Keratinocyte (primary cell): ENCODE measurements at regions not wholly inside any gene's neighbourhood (a gene's known extent, or its start where the extent isn't known, plus 50 kb on each side); places are given as distances from the start of the nearest gene placed in this dataset.

Experiments used
- DNase-seq: peaks from one replicate; pipeline ENCODE4 v3.0.0-alpha.2; 2011; ENCODE audit warnings: low read depth, missing footprints, low spot score
- FAIRE-seq: peaks from 2 replicates; lab custom pipeline; 2011; peaks lifted over from hg19 to GRCh38; lab: Jason Lieb, UNC
- H2AFZ ChIP-seq: 2 replicates; pipeline ENCODE4 v1.6.0; 2012; ENCODE audit warnings: low read length, control low read depth, inconsistent platforms; ENCODE audit not compliant: control insufficient read depth
- H3K27ac ChIP-seq: 2 replicates; pipeline ENCODE4 v1.5.1; 2011; ENCODE audit warnings: low read length; ENCODE audit not compliant: control insufficient read depth, insufficient read depth
- H3K27me3 ChIP-seq: 3 replicates; pipeline ENCODE4 v1.6.0; 2011; ENCODE audit warnings: low read length; ENCODE audit not compliant: control insufficient read depth, insufficient read depth; ENCODE audit errors: extremely low read depth
- H3K36me3 ChIP-seq, 2 experiments: 2 replicates in 1 of 2; 3 replicates in 1 of 2; pipeline ENCODE4 v1.5.1; 2011; ENCODE audit warnings: low read length in 2 of 2, mild to moderate bottlenecking in 1 of 2; ENCODE audit not compliant: control insufficient read depth in 2 of 2, insufficient read depth in 2 of 2; ENCODE audit errors: extremely low read depth in 1 of 2
- H3K4me1 ChIP-seq: 3 replicates; pipeline ENCODE4 v1.5.1; 2011; ENCODE audit warnings: low read length; ENCODE audit not compliant: control insufficient read depth, insufficient read depth; ENCODE audit errors: extremely low read depth
- H3K4me2 ChIP-seq: 3 replicates; pipeline ENCODE4 v1.6.0; 2011; ENCODE audit warnings: low read depth, low read length; ENCODE audit not compliant: control insufficient read depth, insufficient read depth; ENCODE audit errors: extremely low read depth
- H3K4me3 ChIP-seq, 3 experiments: fragments of 200-600 bp in 1 of 3; sonication (generic) in 1 of 3; 2 replicates in 2 of 3; 3 replicates in 1 of 3; pipeline ENCODE4 v1.5.1; 2011 to 2016; ENCODE audit warnings: low read length in 3 of 3, mild to moderate bottlenecking in 3 of 3, control low read depth in 2 of 3, inconsistent platforms in 1 of 3, low read depth in 1 of 3, mixed read lengths in 1 of 3, mixed run types in 1 of 3, moderate library complexity in 1 of 3; ENCODE audit not compliant: control insufficient read depth in 2 of 3, insufficient read depth in 2 of 3; ENCODE audit errors: extremely low read depth in 1 of 3
- H3K79me2 ChIP-seq: 2 replicates; pipeline ENCODE4 v1.6.0; 2012; ENCODE audit warnings: low read length; ENCODE audit not compliant: control insufficient read depth, insufficient read depth
- H3K9ac ChIP-seq: 3 replicates; pipeline ENCODE4 v1.6.0; 2011; ENCODE audit warnings: low read length; ENCODE audit not compliant: control insufficient read depth, insufficient read depth; ENCODE audit errors: extremely low read depth
- H3K9me1 ChIP-seq: 3 replicates; pipeline ENCODE4 v1.6.0; 2011; ENCODE audit warnings: low read length; ENCODE audit not compliant: control insufficient read depth, insufficient read depth; ENCODE audit errors: extremely low read depth
- H3K9me3 ChIP-seq: 2 replicates; pipeline ENCODE4 v1.5.1; 2012; ENCODE audit warnings: low read depth, low read length; ENCODE audit not compliant: control insufficient read depth
- H4K20me1 ChIP-seq: 3 replicates; pipeline ENCODE4 v1.6.0; 2011; ENCODE audit warnings: low read length; ENCODE audit not compliant: control insufficient read depth, insufficient read depth; ENCODE audit errors: extremely low read depth
- CTCF ChIP-seq, 3 experiments: IDR thresholded peaks in 1 of 3; conservative IDR thresholded peaks in 1 of 3; optimal IDR thresholded peaks in 1 of 3; 2 replicates in 2 of 3; 3 replicates in 1 of 3; pipeline versions ENCODE3 to v1.5.1; 2011; ENCODE audit warnings: low read length in 3 of 3, mild to moderate bottlenecking in 3 of 3, moderate library complexity in 2 of 3, control low read depth in 1 of 3, inconsistent platforms in 1 of 3; ENCODE audit not compliant: insufficient read depth in 2 of 3; ENCODE audit errors: extremely low read depth in 1 of 3
- EZH2 ChIP-seq: IDR thresholded peaks from one replicate; pipeline ENCODE4 v1.6.1; 2012; ENCODE audit warnings: inconsistent platforms, mild to moderate bottlenecking, low read length, moderate library complexity
- dilution Hi-C: fragments of 300-500 bp; cut with MboI; formaldehyde crosslinking; loops from one replicate; pipeline ENCODE4 v1.7.0; 2020; ENCODE audit warnings: low sequenced_read_pairs; ENCODE audit not compliant: extremely low pct_ligation_motif_present

GRCh38 chr10:107618504-107618994, 454.0 kb upstream of the SORCS1 start:
- no peaks in the 10 kb centered on the region for H3K27me3 ChIP-seq
- no peak overlapping the region for H2AFZ ChIP-seq
- H3K9me1 ChIP-seq = no peaks in the 10 kb centered on the region
- dilution Hi-C loops = no loop called here
- no peak overlapping the region for H3K9ac ChIP-seq
- H3K27ac ChIP-seq = no peak overlapping the region
- H3K4me3 ChIP-seq = no peak overlapping the region
- no peaks in the 10 kb centered on the region for H3K79me2 ChIP-seq
- H3K36me3 ChIP-seq = no peaks in the 10 kb centered on the region
- H3K4me1 ChIP-seq = no peaks in the 10 kb centered on the region
- no peak for TF ChIP-seq EZH2
- TF ChIP-seq CTCF (optimal IDR thresholded peaks at IDR 0.05 in 1 of 3, IDR thresholded peaks at IDR 0.05 in 1 of 3, conservative IDR thresholded peaks at IDR 0.05 in 1 of 3; ENCODE audit: extremely low read depth in 1 of 3, insufficient read depth in 2 of 3, low read length in 3 of 3) = no peak
- no peaks in the 10 kb centered on the region for H4K20me1 ChIP-seq
- no peaks in the 10 kb centered on the region for H3K9me3 ChIP-seq
- H3K4me2 ChIP-seq = no peak overlapping the region
- DNase-seq (no peak), FAIRE-seq (no peak)

GRCh38 chr10:107616463-107617410, 452.2 kb upstream of the SORCS1 start:
- Histone ChIP-seq H3K4me1 (no peaks in the 10 kb centered on the region), H3K9me3 (no peaks in the 10 kb centered on the region), H3K36me3 (no peaks in the 10 kb centered on the region), H3K27me3 (no peaks in the 10 kb centered on the region), H2AFZ (no peak overlapping the region), H3K4me3 (no peak overlapping the region), H3K4me2 (no peak overlapping the region), H3K79me2 (no peaks in the 10 kb centered on the region), H3K9me1 (no peaks in the 10 kb centered on the region), H3K9ac (no peak overlapping the region), H3K27ac (no peak overlapping the region), H4K20me1 (no peaks in the 10 kb centered on the region)
- FAIRE-seq (no peak), DNase-seq (no peak)
- dilution Hi-C loops = no loop called here
- TF ChIP-seq CTCF (optimal IDR thresholded peaks at IDR 0.05 in 1 of 3, IDR thresholded peaks at IDR 0.05 in 1 of 3, conservative IDR thresholded peaks at IDR 0.05 in 1 of 3; ENCODE audit: extremely low read depth in 1 of 3, insufficient read depth in 2 of 3, low read length in 3 of 3) (no peak), EZH2 (no peak)
